Embryonic facial prominence (tissue), 1 donor: ENCODE measurements at regions not wholly inside any gene's neighbourhood (a gene's known extent, or its start where the extent isn't known, plus 50 kb on each side); places are given as distances from the start of the nearest gene placed in this dataset.

Experiments
- DNase-seq: peaks from one replicate; pipeline ENCODE4 v3.0.0-alpha.2; 2016; ENCODE audit errors: extremely low spot score

DNA sequence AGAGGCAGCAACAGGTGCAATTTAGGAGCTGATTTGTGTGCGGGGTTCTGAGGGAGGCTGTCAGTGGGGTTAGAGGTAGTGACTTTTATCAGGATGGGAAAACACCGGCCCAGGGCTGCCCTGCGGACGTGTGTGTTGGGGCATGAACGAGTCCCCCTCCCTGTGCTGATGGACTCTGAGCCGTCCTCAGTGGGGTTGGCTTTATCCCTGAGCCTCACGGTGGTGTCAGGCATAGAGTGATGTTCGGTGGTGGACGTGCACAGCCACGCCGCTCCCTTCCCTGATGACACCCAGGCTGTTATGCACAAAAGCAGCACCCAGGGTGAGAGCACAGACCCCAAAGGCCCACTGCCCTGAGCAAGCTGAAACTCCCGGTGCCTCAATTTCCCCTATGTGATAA is 809.1 kb downstream of the BRD1 start:
- no peak for DNase-seq

- no peak for DNase-seq
These were observed 810.0 kb downstream of the BRD1 start for GRCh38 chr22:49017482-49018329.

DNA sequence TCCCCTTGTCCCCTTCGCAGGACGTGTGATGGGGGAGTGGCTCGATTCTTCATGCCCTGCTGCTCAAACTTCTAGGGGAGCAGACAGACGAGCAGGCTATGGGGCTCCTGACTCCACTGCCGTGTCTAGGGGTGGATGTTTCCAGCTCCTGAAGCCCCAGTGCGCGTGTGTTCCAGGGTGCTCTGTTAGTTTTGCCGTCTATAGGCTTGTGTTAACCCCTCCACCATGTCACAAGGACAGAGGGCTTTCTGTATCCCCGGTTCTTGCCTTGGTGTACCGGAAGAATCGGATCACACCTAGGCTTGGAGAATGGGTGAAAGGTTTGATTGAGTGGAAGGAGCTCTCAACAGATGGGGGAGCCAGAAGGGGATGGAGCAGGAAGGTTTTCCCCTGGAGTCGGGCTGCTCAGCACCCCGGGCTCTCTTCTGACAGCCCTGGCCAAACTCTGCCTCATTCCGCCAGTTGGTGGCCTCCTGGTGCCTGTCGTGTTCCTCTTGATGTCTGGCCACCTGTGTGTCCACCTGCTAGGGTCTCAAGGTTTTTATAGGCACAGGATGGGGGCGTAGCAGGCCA is 810.7 kb downstream of the BRD1 start:
- DNase-seq: no peak

DNA sequence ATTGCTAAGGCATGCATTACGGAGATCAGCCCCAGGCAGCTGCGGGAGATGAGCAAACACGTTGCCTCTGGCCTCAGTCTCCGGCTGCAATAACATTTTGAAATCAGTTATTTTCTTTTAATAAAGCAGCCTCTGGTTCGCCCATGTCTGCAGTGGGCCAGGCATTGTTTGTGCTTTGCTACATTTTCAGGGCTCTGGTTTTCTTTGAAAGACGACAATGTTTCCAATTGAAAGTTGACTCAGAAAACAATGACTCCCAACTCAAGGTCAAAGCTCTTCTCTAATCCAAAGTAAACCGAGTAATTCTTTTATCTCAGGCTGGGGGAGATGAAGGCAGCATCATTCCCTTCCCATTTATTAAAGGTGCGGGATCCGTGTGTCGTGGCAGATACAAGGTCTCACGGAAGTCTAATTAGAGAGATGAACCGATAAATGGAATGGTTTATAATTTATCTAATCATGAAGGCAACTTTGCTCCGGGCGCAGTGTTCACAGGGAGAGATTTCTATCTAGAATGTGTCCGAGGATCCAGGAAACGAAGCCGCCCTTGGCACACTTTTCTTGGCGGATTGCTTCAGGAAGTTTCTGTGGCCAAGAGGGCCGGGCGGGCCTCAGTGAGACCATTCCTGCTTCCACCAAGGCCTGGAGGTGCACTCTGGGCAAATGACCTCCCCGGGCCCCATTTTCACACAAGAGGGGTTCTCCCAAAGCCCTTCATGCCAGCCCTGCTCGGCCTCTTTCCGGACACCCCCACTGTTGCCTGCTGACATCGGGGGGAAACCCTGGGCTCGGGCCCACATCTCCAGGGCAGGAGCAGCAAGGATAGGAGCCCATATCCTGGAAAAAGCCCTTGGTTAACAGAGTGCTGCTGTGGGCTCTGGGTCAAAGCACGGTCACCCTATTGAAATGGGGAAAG is 811.4 kb downstream of the BRD1 start:
- DNase-seq: no peak

DNA sequence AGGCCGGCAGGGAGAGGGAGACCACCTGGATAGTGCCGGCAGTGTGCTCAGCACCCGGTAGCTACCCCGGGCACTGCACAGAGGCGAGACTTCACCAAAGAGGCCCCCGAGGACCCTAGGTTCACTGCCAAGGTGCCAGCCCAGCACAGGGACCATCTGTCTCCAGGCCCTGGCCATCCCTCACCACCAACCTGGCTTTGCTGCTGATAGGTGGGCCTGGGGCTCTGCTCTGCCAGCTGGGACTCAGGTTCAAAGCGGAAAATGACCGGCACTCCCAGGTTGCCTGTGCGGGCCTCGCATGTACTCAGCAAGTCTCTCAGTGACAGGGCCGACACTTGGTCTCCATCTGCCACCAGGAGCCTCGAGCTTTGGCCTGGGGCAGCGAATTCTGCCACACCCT is 812.2 kb downstream of the BRD1 start:
- no peak for DNase-seq

DNA sequence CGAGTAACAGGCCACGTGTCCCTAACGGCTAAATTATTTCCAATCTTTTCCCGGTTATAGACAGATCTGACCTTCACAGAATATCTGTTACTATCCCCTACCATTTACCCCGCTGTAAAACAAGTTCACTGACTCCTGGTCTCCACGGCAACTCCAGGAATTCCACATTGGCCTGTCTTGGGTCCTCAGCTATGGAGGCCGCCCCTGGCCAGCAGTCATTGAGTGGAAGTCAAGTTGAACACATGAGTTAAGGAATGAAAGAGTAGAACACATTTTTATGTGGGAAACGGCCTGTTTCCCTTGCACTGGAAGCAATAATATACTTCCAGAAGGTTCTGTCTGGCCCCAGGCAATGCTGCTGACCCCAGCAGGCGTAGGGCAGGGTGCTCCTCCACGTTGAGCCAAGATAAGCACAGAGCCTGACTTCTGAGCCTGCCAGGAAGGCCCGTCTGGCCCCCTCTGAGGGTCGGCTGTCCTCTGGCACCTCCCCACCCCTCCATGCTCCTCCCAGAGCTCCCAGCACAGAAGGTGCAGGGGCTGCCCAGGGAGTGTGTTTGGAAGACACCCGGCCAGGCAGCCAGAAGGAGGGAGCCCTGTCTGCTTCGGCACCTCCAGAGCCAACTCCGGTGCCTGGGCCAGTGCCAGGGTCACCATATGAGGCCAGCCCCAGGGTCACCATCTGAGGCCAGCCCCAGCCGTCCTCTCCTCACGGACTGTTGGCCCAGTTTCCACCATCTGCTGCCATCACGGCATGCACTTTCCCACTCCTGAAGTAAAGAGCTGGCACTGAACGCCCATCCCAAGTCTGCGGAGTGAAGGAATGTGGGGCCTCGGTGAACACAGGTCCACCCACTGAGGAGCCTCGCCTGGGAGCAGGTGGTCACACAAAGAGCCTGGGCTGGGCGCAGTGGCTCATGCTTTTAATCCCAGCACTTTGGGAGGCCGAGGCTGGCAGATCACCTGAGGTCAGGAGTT is 813.2 kb downstream of the BRD1 start:
- DNase-seq: no peak

DNA sequence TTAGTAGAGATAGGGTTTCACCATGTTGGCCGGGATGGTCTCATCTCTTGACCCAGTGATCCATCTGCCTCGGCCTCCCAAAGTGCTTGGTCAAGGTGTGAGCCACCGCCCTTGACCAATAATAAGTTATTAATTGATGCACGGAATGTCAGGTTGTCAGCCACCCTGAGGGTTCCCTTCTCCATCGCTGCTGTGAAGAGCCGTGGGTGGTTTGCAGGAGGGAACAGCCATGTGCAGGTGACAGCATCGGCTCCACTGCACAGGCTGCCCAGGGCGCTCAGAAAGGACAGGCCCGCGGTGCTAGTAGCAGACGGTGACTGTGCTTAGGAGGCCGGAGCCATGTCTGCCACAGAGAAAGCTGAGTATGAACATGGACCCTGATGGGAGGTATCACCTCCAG is 814.0 kb downstream of the BRD1 start:
- no peak for DNase-seq

- DNase-seq: peak; percentile 53
These were observed 814.8 kb downstream of the BRD1 start for GRCh38 chr22:49012712-49013395.

- DNase-seq: no peak
These were observed 815.7 kb downstream of the BRD1 start for GRCh38 chr22:49011769-49012648.

DNA sequence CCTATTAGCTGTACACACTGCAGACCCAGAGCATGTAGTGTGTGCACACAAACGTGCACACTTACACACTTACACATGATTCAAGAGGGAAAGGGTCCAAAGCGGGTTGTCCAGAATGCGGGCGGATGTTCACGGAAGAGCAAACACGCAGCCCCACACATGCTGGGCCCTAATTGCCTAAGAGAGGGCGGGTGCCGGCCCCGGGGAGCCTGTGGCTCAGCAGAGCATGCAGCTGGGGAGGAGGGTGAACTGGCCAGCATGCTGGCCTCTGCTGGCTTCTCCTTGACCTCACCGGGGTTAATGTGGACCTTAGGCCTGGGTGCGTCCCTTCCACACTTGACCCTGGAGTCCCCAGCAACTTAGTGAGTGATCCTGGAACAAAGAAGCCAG is 816.3 kb downstream of the BRD1 start:
- DNase-seq: no peak

- DNase-seq: no peak
These were observed 816.8 kb downstream of the BRD1 start for GRCh38 chr22:49010901-49011300.

- DNase-seq: no peak
These were observed 817.4 kb downstream of the BRD1 start for GRCh38 chr22:49010070-49010863.

DNA sequence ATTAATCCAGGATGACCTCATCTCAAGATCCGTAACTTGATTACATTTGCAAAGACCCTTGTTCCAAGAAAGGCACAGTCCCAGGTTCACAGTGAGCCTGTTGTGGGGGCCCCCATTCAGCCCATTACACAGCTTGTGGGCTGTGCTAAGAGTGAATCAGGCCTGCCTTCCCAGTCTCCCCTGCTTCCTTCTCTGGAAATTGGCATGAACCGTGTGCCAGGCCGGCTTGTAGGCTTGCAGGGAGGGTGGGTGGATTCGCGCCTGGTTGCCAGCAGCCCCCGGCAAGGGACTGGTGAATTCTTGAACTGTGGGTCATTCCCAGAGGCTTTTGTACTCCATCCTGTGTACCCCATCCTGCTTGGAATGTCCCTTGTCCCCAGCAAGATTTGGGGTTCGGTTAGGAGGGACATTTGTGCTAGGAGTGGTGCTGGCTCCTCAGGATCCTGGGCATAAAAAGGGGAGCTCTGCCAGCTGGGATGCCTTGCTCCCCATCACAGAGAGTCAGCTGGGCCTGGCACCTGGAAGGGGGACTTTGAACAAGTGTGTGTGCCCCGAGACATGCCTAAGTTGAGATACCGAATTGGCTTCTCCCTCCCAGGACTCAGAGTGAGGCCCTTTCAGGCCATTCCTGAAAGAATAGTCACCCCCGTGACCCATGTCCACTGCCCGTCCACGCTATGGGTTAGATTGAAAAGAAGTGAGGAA is 818.2 kb downstream of the BRD1 start:
- no peak for DNase-seq

- no peak for DNase-seq
These were observed 818.9 kb downstream of the BRD1 start for GRCh38 chr22:49008682-49009235.

- no peak for DNase-seq
These were observed 820.5 kb downstream of the BRD1 start for GRCh38 chr22:49007013-49007653.

DNA sequence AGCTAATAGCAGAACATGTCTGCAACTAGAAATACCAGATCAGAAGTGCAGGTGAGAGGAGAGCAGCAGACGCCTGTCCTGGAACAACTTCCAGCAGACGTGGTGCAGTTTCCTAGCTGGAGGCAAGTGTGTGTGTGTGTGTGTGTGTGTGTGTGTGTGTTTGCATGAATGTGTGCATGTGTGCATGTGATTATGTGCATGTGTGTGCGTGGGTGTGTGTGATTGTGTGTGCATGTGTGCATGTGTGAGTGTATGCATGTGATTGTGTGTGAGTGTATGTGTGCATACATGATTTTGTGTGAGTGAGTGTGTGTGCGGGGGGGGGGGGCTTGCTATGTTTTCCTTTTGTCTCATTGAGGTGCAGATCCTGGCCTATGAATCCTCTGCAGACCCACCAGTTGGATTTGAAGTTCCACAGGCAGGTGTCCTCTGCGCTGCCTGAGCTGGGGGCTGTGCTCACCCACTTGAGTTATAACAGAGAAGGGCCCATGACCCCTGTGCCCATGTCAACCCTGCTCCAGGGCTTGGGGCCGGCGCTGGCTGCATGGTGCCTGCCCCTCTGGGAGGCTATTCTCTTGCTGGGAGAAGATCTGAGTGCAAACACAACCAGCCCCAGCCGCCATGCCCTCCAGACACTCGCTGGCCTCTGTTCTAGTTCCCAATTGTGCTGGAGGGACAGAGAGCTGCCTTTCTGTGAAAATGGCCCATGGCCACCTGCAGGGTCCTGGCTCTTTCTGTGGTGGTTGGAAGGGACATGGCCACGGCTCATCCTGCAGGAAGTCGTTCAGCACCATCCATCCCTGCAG is 821.3 kb downstream of the BRD1 start:
- DNase-seq: no peak

DNA sequence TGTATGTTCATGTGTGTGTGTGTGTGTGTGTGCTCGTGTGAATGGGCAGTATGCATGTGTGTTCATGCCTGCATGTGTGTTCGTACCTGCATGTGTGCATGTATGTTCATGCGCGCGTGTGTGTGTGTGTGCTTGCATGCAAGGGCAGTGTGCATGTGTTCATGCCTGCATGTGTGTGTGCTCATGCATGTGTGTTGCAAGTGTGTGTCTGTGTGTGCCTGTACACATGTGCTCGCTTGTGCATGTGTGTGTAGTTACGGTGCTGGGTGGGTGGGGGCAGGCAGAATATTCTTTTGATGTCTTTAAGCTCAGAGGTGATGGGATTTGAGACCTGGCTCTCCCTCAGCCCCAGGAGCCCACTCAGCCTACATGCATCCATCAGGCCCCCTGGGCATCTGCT is 822.1 kb downstream of the BRD1 start:
- DNase-seq: no peak
